SK-N-SH treated with all-trans-retinoic acid at 6 μM for 48 hours (cell line): ENCODE measurements at regions not wholly inside any gene's neighbourhood (a gene's known extent, or its start where the extent isn't known, plus 50 kb on each side); places are given as distances from the start of the nearest gene placed in this dataset.

Experiments
- ATAC-seq: fragments of 200-7000 bp; cut with Tn5 transposase; 3 replicates; pipeline ENCODE4 v1.9.1; 2020; ENCODE audit warnings: mild to moderate bottlenecking, moderate library complexity
- BACH2 ChIP-seq: fragments of 250-450 bp; sonication (Bioruptor Pico); IDR thresholded peaks from 2 replicates; pipeline ENCODE4 v1.9.0; 2021; ENCODE audit warnings: mild to moderate bottlenecking, borderline replicate concordance
- CREB5 ChIP-seq: fragments of 250-450 bp; sonication (Bioruptor Pico); IDR thresholded peaks from 2 replicates; pipeline ENCODE4 v1.5.1; 2020; ENCODE audit warnings: low read depth, mild to moderate bottlenecking, moderate library complexity
- CSDC2 ChIP-seq: fragments of 250-450 bp; sonication (Bioruptor Pico); IDR thresholded peaks from 2 replicates; pipeline ENCODE4 v1.5.0; 2020; ENCODE audit warnings: mild to moderate bottlenecking, moderate library complexity
- CSRNP3 ChIP-seq: fragments of 250-450 bp; sonication (Bioruptor Pico); IDR thresholded peaks from 2 replicates; pipeline ENCODE4 v1.5.1; 2021; ENCODE audit warnings: mild to moderate bottlenecking, moderate library complexity
- GLIS3 ChIP-seq: fragments of 250-450 bp; sonication (Bioruptor Pico); IDR thresholded peaks from 2 replicates; pipeline ENCODE4 v1.5.0; 2020; ENCODE audit warnings: mild to moderate bottlenecking, moderate library complexity
- ISL1 ChIP-seq: fragments of 250-450 bp; sonication (Bioruptor Pico); IDR thresholded peaks from 2 replicates; pipeline ENCODE4 v2.1.2; 2022; ENCODE audit warnings: mild to moderate bottlenecking, moderate library complexity
- OSR1 ChIP-seq: fragments of 250-450 bp; sonication (Bioruptor Pico); IDR thresholded peaks from 2 replicates; pipeline ENCODE4 v1.8.0; 2022; ENCODE audit warnings: moderate library complexity, mild to moderate bottlenecking, inconsistent platforms
- PATZ1 ChIP-seq: fragments of 250-450 bp; sonication (Bioruptor Pico); IDR thresholded peaks from 2 replicates; pipeline ENCODE4 v1.8.0; 2020; ENCODE audit warnings: mild to moderate bottlenecking, moderate library complexity, borderline replicate concordance
- PPARA ChIP-seq: fragments of 250-450 bp; sonication (Bioruptor Pico); IDR thresholded peaks from 2 replicates; pipeline ENCODE4 v1.5.0; 2020; ENCODE audit warnings: mild to moderate bottlenecking, borderline replicate concordance
- RARB ChIP-seq: fragments of 250-450 bp; sonication (Bioruptor Pico); IDR thresholded peaks from 2 replicates; pipeline ENCODE4 v1.8.0; 2021; ENCODE audit warnings: mild to moderate bottlenecking, moderate library complexity
- TCF4 ChIP-seq: fragments of 250-450 bp; sonication (Bioruptor Pico); IDR thresholded peaks from 2 replicates; pipeline ENCODE4 v1.8.0; 2021; ENCODE audit warnings: mild to moderate bottlenecking, moderate library complexity, borderline replicate concordance
- TOX ChIP-seq: fragments of 250-450 bp; sonication (Bioruptor Pico); IDR thresholded peaks from 2 replicates; pipeline ENCODE4 v1.8.0; 2021; ENCODE audit warnings: mild to moderate bottlenecking, moderate library complexity, borderline replicate concordance
- TSHZ2 ChIP-seq: fragments of 250-450 bp; sonication (Bioruptor Pico); IDR thresholded peaks from 2 replicates; pipeline ENCODE4 v1.5.0; 2020; ENCODE audit warnings: mild to moderate bottlenecking, moderate library complexity
- ZC3H10 ChIP-seq: fragments of 250-450 bp; sonication (Bioruptor Pico); IDR thresholded peaks from 2 replicates; pipeline ENCODE4 v1.5.1; 2021; ENCODE audit warnings: mild to moderate bottlenecking, moderate library complexity
- ZFP3 ChIP-seq: fragments of 250-450 bp; sonication (Bioruptor Pico); IDR thresholded peaks from 2 replicates; pipeline ENCODE4 v1.5.0; 2020; ENCODE audit warnings: mild to moderate bottlenecking, moderate library complexity
- ZFP30 ChIP-seq: fragments of 450-650 bp; formaldehyde crosslinking; IDR thresholded peaks from 2 replicates; pipeline ENCODE4 v1.5.0; 2022; ENCODE audit warnings: mild to moderate bottlenecking, moderate library complexity
- ZNF70 ChIP-seq: fragments of 450-650 bp; formaldehyde crosslinking; IDR thresholded peaks from 2 replicates; pipeline ENCODE4 v1.5.0; 2020; ENCODE audit warnings: mild to moderate bottlenecking, moderate library complexity
- ZNF8 ChIP-seq: fragments of 450-650 bp; formaldehyde crosslinking; IDR thresholded peaks from 2 replicates; pipeline ENCODE4 v1.5.0; 2020; ENCODE audit warnings: mild to moderate bottlenecking, moderate library complexity

- no peak for ATAC-seq
- TF ChIP-seq BACH2 (CRISPR knock-in tag), result no peak
- TF ChIP-seq ZNF8 (CRISPR knock-in tag), result no peak
- no peak for TF ChIP-seq ZFP3
- no peak for TF ChIP-seq OSR1
- no peak for TF ChIP-seq ZFP30
- no peak for TF ChIP-seq ISL1 (CRISPR knock-in tag)
- no peak for TF ChIP-seq CSRNP3
- no peak for TF ChIP-seq TOX (CRISPR knock-in tag)
These were observed 74.5 kb upstream of the NKX1-1 start for GRCh38 chr4:1480720-1481119.

- no peak for ATAC-seq
- no peak for TF ChIP-seq CSDC2
- no peak for TF ChIP-seq ZFP30
- TF ChIP-seq GLIS3 (CRISPR knock-in tag), result no peak
- no peak for TF ChIP-seq PPARA (CRISPR knock-in tag)
- no peak for TF ChIP-seq OSR1
- TF ChIP-seq ISL1 (CRISPR knock-in tag), result no peak
- TF ChIP-seq ZNF70 (CRISPR knock-in tag), result no peak
- TF ChIP-seq CSRNP3, result no peak
These were observed 73.2 kb upstream of the NKX1-1 start for GRCh38 chr4:1479454-1479853.

- no peak for TF ChIP-seq GLIS3 (CRISPR knock-in tag)
- TF ChIP-seq CSDC2, result no peak
- no peak for TF ChIP-seq TSHZ2 (CRISPR knock-in tag)
- TF ChIP-seq TCF4 (CRISPR knock-in tag), result no peak
- no peak for TF ChIP-seq CREB5
- TF ChIP-seq BACH2 (CRISPR knock-in tag), result no peak
- no peak for TF ChIP-seq ISL1 (CRISPR knock-in tag)
- no peak for TF ChIP-seq ZNF8 (CRISPR knock-in tag)
- TF ChIP-seq PPARA (CRISPR knock-in tag), result no peak
- TF ChIP-seq ZC3H10 (CRISPR knock-in tag), result no peak
- TF ChIP-seq ZFP3, result no peak
- TF ChIP-seq ZFP30, result no peak
- TF ChIP-seq RARB (CRISPR knock-in tag), result no peak
- no peak for TF ChIP-seq OSR1
- ATAC-seq, result no peak
These were observed 72.6 kb upstream of the NKX1-1 start for GRCh38 chr4:1478766-1479355.

- ATAC-seq, result no peak
- TF ChIP-seq TSHZ2 (CRISPR knock-in tag) (no peak), TCF4 (CRISPR knock-in tag) (no peak), ZC3H10 (CRISPR knock-in tag) (no peak), RARB (CRISPR knock-in tag) (no peak), PATZ1 (CRISPR knock-in tag) (no peak)
These were observed 71.0 kb upstream of the NKX1-1 start for GRCh38 chr4:1477045-1477840.
